ENCODE measurements at regions not wholly inside any gene's neighbourhood (a gene's known extent, or its start where the extent isn't known, plus 50 kb on each side); places are given as distances from the start of the nearest gene placed in this dataset.

GRCh38 chr5:166639151-166639550 is 1652.3 kb upstream of the WWC1 start:
- TF ChIP-seq, protein P1, sequence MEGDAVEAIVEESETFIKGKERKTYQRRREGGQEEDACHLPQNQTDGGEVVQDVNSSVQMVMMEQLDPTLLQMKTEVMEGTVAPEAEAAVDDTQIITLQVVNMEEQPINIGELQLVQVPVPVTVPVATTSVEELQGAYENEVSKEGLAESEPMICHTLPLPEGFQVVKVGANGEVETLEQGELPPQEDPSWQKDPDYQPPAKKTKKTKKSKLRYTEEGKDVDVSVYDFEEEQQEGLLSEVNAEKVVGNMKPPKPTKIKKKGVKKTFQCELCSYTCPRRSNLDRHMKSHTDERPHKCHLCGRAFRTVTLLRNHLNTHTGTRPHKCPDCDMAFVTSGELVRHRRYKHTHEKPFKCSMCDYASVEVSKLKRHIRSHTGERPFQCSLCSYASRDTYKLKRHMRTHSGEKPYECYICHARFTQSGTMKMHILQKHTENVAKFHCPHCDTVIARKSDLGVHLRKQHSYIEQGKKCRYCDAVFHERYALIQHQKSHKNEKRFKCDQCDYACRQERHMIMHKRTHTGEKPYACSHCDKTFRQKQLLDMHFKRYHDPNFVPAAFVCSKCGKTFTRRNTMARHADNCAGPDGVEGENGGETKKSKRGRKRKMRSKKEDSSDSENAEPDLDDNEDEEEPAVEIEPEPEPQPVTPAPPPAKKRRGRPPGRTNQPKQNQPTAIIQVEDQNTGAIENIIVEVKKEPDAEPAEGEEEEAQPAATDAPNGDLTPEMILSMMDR (IDR thresholded peaks at IDR 0.05; ENCODE audit: poor library complexity) = no peak
- TF ChIP-seq EZH2 (IDR thresholded peaks at IDR 0.05; ENCODE audit: borderline replicate concordance) = no peak
- no peak for TF ChIP-seq EZH2phosphoT487 (IDR thresholded peaks at IDR 0.05; ENCODE audit: low read depth, severe bottlenecking, unreplicated experiment)

Measured in hepatocyte (in vitro differentiated cells).